Psoas muscle (tissue), 7 donors: ENCODE measurements at regions not wholly inside any gene's neighbourhood (a gene's known extent, or its start where the extent isn't known, plus 50 kb on each side); places are given as distances from the start of the nearest gene placed in this dataset.
"Not testable (repeated sequence)": the region's sequence is repeated elsewhere in the genome, so short reads cannot be mapped to it uniquely, and the experiment has no call there.

Experiments
- ATAC-seq, 4 donors: fragments of 200-7000 bp; cut with Tn5 transposase; one replicate each; pipeline ENCODE4 v1.9.1; 2020; ENCODE audit warnings: moderate library complexity in 3 of 4, mild to moderate bottlenecking in 2 of 4
- DNase-seq, 2 donors: peaks; one replicate each; pipeline ENCODE4 v3.0.0-alpha.2; 2020
- H3K27ac ChIP-seq: fragments of 200-600 bp; one replicate; pipeline ENCODE4 v1.8.0; 2022
- H3K27me3 ChIP-seq, 3 donors: fragments of 200-600 bp in 1 of 3; one replicate each; pipeline versions ENCODE4 v1.6.1 to v1.8.0; 2013 to 2022; ENCODE audit warnings: low read length in 2 of 3, mild to moderate bottlenecking in 2 of 3, moderate library complexity in 1 of 3; ENCODE audit not compliant: insufficient read depth in 3 of 3
- H3K36me3 ChIP-seq, 2 donors: fragments of 200-600 bp in 1 of 2; one replicate each; pipeline versions ENCODE4 v1.6.1 to v1.8.0; 2013 to 2022; ENCODE audit warnings: low read depth in 1 of 2, mild to moderate bottlenecking in 1 of 2, moderate library complexity in 1 of 2; ENCODE audit not compliant: insufficient read depth in 1 of 2
- H3K4me1 ChIP-seq: fragments of 200-600 bp; one replicate; pipeline ENCODE4 v1.8.0; 2022
- H3K4me3 ChIP-seq: fragments of 200-600 bp; one replicate; pipeline ENCODE4 v1.8.0; 2022; ENCODE audit warnings: mild to moderate bottlenecking
- H3K9me3 ChIP-seq: fragments of 200-600 bp; one replicate; pipeline ENCODE4 v1.8.0; 2022
- WGBS, 3 donors: extraction: QIAGEN DNeasy Blood & Tissue Kit; methylation state at CpG; one replicate each; pipeline versions ENCODE4 v1.1.6 to v1.1.7; 2013; 5-methylcytosine and 5-hydroxymethylcytosine counted together
- intact Hi-C, 2 donors: fragments of 100-400 bp; cut with DNase I; formaldehyde crosslinking; loops; one replicate each; pipeline versions ENCODE4 v1.11.0 to v1.14.2; 2022
- TF ChIP-seq, protein P1 (sequence below): fragments of 200-600 bp; IDR thresholded peaks from one replicate; pipeline ENCODE4 v1.8.0; 2022; ENCODE audit warnings: antibody characterized with exemption
- donor health status: healthy with polysubstance abuse.
- donor health status: DM: no; HTN: no; CAD: no; lungs with moderate emphysema.
- donor health status: Bipolar disorder and iron deficiency.
- donor health status: healthy.
- donor health status: DM: yes; HTN: yes; CAD: no.
- donor health status: DM: no; HTN: no; CAD: no.
- donor health status: DM: yes; HTN: yes; CAD: no.

DNA sequence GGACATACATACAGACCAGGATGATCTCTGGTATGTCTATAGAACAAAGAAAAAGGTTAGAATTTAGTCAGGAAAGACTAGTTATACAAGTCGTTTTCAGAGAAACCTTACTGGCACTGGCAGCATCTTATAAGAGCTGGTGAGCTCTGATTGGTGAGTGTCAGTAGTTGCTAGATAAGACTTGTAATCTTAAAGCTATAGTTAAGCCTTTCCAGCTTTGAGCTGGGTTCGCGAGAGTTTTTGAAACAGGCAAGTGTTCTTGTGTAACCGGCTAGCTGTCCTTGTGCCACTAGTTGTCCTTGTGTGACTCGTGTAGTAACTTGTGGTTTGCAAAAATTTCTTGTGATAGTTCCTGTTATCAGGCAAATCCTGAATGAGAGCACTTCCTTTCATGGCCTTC lies 740.9 kb downstream of the GALC start:
- ATAC-seq (peak in 1 of 4 donors; percentile 41), DNase-seq (no peak)
- Histone ChIP-seq H3K36me3 (no peaks in the 10 kb centered on the region), H3K27me3 (no peaks in the 10 kb centered on the region), H3K27ac (no peak overlapping the region), H3K9me3 (peaks cover under 1% of the 10 kb centered on the region), H3K4me3 (no peak overlapping the region), H3K4me1 (no peaks in the 10 kb centered on the region)
- WGBS, 3 donors, result 54 to 76% (median 65%) methylated on average over 5 of the region's 5 CpGs
- intact Hi-C loops, result no loop called here
- TF ChIP-seq, protein P1, sequence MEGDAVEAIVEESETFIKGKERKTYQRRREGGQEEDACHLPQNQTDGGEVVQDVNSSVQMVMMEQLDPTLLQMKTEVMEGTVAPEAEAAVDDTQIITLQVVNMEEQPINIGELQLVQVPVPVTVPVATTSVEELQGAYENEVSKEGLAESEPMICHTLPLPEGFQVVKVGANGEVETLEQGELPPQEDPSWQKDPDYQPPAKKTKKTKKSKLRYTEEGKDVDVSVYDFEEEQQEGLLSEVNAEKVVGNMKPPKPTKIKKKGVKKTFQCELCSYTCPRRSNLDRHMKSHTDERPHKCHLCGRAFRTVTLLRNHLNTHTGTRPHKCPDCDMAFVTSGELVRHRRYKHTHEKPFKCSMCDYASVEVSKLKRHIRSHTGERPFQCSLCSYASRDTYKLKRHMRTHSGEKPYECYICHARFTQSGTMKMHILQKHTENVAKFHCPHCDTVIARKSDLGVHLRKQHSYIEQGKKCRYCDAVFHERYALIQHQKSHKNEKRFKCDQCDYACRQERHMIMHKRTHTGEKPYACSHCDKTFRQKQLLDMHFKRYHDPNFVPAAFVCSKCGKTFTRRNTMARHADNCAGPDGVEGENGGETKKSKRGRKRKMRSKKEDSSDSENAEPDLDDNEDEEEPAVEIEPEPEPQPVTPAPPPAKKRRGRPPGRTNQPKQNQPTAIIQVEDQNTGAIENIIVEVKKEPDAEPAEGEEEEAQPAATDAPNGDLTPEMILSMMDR, result no peak

DNA sequence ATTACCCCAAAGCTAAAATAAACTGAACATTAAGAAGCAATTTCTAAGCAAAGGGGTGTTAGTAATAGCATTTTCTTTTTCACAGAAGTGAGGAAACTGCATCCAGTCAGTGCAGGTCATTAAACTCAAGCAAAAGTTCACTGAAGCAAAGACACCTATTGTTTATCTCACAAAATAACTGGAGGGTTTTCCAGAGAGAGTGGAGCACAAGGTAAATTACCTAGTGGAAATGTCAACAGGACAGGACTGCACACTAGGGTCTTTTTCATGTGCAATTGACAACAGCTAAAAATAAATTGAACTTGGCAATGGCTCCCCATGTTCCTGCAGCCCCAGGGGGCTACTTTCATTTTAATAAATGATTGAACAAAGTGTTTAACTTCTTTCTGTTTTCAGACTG lies 742.0 kb downstream of the GALC start:
- Histone ChIP-seq H3K27me3 (no peaks in the 10 kb centered on the region), H3K4me3 (no peak overlapping the region), H3K27ac (no peak overlapping the region), H3K36me3 (no peaks in the 10 kb centered on the region), H3K4me1 (no peaks in the 10 kb centered on the region), H3K9me3 (peaks cover 6% of the 10 kb centered on the region)
- TF ChIP-seq, protein P1, result no peak
- DNase-seq, result no peak
- intact Hi-C loops, result no loop called here
- no peak for ATAC-seq

DNA sequence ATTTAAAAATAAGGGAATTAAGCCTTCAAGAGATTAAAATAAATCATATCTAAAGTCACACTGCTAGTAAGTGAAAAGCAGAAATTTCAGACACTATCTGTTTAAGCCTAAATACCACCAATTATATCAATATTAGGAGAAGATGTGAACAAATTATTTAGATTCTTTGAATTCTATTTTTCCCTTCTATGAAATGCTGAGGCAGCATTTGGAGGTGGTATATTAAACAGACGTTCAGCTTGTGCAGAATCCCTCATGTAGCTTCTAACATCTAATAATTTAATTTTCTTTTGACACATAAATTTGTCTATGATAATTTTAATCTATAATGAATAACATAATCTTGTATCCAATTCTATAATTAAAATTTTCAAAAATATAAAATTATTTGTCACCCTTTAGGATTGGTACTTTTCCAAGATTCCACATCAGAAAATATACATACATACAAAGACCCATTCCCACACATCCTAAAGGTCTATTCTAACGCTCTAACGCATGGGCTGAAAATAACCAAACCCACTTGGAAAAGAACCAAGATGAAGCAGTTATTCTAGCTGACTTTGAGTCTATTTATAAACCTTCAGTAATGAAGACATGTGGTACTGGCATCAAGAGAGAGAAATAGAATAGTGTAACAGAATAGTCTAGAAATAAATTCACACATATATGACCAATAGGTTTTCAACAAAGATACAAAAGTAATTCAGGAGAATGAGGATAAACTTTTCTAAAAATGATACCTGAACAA lies 751.8 kb downstream of the GALC start:
- ATAC-seq, result peak; percentile 90 to 100 (median 96)
- no peak overlapping the region for H3K4me3 ChIP-seq
- no peak for DNase-seq
- H3K4me1 ChIP-seq, result peaks cover 11% of the 10 kb centered on the region
- no peaks in the 10 kb centered on the region for H3K27me3 ChIP-seq
- H3K9me3 ChIP-seq, result no peaks in the 10 kb centered on the region
- WGBS, 3 donors, result 20 to 31% (median 27%) methylated on average over 3 of the region's 3 CpGs
- intact Hi-C loops, result no loop called here
- H3K36me3 ChIP-seq, result no peaks in the 10 kb centered on the region
- TF ChIP-seq, protein P1, result no peak
- no peak overlapping the region for H3K27ac ChIP-seq

DNA sequence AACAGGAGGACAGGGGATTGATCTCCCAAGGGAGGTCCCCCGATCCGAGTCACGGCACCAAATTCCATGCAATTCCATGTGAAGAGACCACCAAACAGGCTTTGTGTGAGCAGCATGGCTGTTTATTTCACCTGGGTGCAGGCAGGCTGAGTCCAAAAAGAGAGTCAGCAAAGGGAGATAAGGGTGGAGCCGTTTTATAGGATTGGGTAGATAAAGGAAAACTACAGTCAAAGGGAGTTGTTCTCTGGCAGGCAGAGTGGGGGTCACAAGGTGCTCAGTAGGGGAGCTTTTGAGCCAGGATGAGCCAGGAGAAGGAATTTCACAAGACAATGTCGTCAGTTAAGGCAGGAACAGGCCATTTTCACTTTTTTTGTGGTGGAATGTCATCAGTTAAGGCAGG lies 752.7 kb downstream of the GALC start:
- ATAC-seq, H3K27me3 ChIP-seq, H3K9me3 ChIP-seq, H3K36me3 ChIP-seq, intact Hi-C loops, DNase-seq, H3K27ac ChIP-seq, H3K4me3 ChIP-seq: not testable (repeated sequence)
- H3K4me1 ChIP-seq, result peaks cover 11% of the 10 kb centered on the region
- WGBS, 3 donors, result 52 to 73% (median 60%) methylated on average over 5 of the region's 5 CpGs

DNA sequence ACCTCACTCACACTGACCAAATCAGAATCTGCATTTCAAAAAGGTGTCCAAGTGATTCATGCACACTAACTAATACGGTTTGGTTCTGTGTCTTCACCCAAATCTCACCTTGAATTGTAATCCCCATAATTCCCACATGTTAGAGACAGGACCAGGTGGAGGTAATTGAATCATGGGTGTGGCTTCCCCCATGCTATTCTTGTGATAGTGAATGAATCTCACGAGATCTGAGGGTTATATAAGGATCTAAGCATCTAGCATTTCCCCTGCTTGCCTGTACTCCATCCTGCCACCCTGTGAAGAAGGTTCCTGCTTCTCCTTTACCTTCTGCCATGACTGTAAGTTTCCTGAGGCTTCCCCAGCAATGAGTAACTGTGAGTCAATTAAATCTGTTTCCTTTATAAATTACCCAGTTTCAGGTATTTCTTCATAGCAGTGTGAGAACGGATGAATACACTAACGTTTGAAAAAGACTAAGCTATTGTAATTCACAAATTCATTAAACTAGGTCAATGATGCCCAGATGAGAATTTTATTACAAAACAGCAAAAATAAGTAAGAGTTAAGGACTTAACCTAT lies 759.1 kb downstream of the GALC start:
- TF ChIP-seq, protein P1, result no peak
- Histone ChIP-seq H3K4me3 (no peak overlapping the region), H3K9me3 (no peaks in the 10 kb centered on the region), H3K27me3 (no peaks in the 10 kb centered on the region), H3K36me3 (no peaks in the 10 kb centered on the region), H3K27ac (no peak overlapping the region), H3K4me1 (no peaks in the 10 kb centered on the region)
- DNase-seq, result no peak
- no peak for ATAC-seq
- intact Hi-C loops, result no loop called here
- WGBS, 3 donors, result 60 to 62% (median 62%) methylated on average over 4 of the region's 4 CpGs
